H7 (cell line): ENCODE measurements at regions not wholly inside any gene's neighbourhood (a gene's known extent, or its start where the extent isn't known, plus 50 kb on each side); places are given as distances from the start of the nearest gene placed in this dataset.
"Not testable (repeated sequence)": the region's sequence is repeated elsewhere in the genome, so short reads cannot be mapped to it uniquely, and the experiment has no call there.

Source experiments
- DNase-seq: peaks from one replicate; pipeline ENCODE4 v3.0.0; 2012
- H3K27me3 ChIP-seq: 2 replicates; pipeline ENCODE4 v1.6.0; 2011; ENCODE audit warnings: mild to moderate bottlenecking, low read length; ENCODE audit not compliant: control insufficient read depth, insufficient read depth
- H3K36me3 ChIP-seq: replicated peaks from 2 replicates; pipeline ENCODE4 v1.5.1; 2011; ENCODE audit warnings: low read length; ENCODE audit not compliant: control insufficient read depth, insufficient read depth
- H3K4me3 ChIP-seq: 2 replicates; pipeline ENCODE4 v1.5.1; 2011; ENCODE audit warnings: low read depth, mild to moderate bottlenecking, control low read depth, low read length, moderate library complexity; ENCODE audit not compliant: insufficient read depth

DNA sequence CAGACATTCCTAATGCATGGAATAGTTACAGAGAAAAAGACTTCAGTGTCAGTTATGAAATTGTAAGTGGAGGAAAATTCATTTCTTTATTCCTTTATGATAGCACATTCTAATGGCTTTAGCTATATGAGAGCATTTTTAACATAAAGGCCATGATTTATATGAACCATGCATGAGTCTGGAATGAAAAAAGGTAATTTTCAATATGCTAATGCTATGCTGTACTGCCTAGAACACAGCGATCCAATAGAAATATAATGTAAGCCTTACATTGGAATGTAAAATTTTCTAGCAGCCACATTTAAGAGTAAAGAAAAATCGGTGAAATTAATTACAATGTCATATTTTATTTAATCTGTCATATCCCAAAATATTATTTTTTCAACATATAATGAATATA, 932.0 kb downstream of the C4orf33 start:
- Histone ChIP-seq H3K36me3 (no peaks in the 10 kb centered on the region), H3K27me3 (no peaks in the 10 kb centered on the region), H3K4me3 (no peak overlapping the region)
- no peak for DNase-seq

DNA sequence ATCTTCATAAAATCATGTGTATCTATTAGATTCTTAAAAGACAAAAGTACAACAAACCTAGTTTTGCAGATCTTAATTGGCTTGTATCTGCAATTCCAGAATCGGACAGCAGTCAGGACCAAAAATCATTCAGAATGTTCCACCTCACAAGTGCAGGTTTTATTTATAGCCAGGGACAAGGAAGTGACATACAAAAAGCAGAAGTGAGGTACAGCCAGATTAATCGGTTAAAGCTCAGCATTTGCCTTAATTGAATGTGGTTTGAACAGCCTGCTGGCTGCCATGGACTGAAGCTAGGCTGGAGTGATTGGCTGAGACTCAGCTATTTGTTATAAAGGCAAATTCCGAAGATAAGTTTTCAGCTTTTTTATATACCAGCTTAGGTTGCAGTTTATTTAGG, 932.6 kb downstream of the C4orf33 start:
- no peak overlapping the region for H3K4me3 ChIP-seq
- no peaks in the 10 kb centered on the region for H3K36me3 ChIP-seq
- H3K27me3 ChIP-seq = no peaks in the 10 kb centered on the region
- no peak for DNase-seq

DNA sequence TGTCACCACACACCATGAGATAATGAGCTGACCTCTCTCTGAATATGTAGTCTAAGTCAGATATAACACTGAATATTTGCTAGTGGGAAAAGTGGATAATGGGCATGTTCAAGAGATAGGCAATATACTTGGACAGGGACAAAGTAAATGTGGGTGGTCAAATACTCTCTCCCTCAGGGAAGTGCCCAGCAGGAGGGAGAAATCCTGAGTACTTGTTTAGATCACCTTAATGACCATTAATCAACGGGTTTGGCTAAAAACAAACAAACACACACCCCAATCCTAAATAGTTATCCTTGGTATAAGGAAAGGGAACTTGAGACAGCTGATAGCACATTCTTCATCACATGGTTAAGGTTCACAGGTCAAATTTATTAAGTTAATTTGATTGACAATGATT, 933.5 kb downstream of the C4orf33 start:
- Histone ChIP-seq H3K36me3 (no peaks in the 10 kb centered on the region), H3K27me3 (no peaks in the 10 kb centered on the region), H3K4me3 (no peak overlapping the region)
- DNase-seq = no peak

DNA sequence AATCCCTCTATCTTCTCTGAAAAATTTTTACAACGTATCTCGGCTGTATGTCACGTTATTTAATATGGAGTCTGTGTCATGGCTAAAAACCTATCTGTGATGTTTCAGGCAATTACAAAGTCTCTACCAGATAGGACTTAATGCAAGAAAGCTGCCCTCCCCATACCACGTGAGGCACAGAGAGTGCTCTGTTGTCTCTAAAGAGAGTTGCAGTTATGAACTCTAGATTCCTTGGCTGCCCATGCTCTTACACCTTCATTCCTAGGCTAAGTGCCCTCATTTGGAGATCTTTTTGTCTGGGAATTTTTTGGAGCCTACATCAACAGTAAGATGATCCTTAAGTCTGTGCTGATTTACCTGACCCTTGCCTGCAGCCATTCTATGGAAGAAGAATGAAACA, 935.9 kb downstream of the C4orf33 start:
- H3K27me3 ChIP-seq = no peaks in the 10 kb centered on the region
- no peaks in the 10 kb centered on the region for H3K36me3 ChIP-seq
- no peak for DNase-seq
- no peak overlapping the region for H3K4me3 ChIP-seq

DNA sequence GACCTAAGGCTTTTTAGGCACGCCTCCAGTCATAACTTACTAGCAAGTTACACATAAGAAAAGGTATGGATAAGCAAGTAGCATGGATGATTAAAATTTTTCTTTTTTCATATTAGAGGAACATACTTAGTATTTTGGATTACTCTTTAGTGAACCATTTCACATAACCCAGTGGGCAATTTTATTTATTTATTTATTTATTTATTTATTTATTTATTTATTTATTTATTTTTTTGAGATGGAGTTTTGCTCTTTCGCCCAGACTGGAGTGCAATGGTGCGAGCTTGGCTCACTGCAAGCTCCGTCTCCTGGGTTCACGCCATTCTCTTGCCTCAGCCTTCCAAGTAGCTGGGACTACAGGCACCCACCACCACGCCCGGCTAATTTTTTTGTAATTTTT, 937.7 kb downstream of the C4orf33 start:
- H3K4me3 ChIP-seq, DNase-seq, H3K27me3 ChIP-seq, H3K36me3 ChIP-seq: not testable (repeated sequence)

DNA sequence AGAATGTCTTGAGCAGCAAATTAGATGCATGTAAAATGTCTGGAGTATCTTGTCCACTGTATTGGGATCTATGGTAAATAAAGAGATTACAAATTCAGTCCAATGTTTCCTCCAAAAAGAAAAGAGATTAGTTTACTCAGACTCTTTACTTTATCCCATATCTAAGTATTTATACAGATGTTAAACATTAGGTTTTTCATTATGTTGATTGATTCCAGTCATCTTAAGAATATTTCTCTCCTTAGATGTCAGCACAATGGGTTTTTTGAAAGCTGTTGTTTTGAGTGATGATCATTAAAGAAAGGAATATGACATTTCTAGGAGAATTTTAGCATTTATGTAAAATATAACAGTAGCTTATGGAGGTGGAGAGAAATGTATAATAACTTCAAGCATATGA, 938.9 kb downstream of the C4orf33 start:
- no peak for DNase-seq
- Histone ChIP-seq H3K4me3 (no peak overlapping the region), H3K27me3 (no peaks in the 10 kb centered on the region)

DNA sequence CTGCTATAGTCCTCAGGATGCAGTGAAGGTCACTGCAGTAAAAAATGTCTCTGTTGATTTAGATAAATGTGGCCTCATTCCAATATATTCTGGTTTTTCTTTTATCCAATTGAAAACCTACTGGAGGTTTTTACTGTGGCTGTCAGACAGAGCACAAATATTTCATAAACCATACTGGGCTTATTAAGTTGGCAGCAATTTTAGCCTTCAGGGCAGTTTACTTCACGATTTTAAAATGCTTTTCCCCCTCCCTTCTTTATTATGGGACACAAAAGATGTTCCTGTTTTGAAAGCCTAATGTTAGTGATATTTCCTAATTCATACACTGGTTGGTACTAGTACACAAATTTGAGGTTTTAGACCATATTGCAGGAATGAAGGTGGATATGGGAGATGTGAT, 939.4 kb downstream of the C4orf33 start:
- Histone ChIP-seq H3K36me3 (no peaks in the 10 kb centered on the region), H3K4me3 (no peak overlapping the region), H3K27me3 (no peaks in the 10 kb centered on the region)
- no peak for DNase-seq

More for the DNA sequence above, 938.9 kb downstream of the C4orf33 start:
- H3K36me3 ChIP-seq = no peaks in the 10 kb centered on the region

DNA sequence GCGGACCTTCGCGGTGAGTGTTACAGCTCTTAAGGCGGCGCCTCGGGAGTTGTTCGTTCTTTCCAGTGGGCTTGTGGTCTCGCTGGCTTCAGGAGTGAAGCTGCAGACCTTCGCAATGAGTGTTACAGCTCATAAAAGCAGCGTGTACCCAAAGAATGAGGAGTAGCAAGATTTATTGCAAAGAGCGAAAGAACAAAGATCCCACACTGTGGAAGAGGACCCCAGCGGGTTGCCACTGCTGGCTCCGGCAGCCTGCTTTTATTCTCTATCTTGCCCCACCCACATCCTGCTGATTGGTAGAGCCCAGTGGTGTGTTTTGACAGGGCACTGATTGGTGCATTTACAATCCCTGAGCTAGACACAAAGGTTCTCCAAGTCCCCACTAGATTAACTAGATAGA, 941.9 kb downstream of the C4orf33 start:
- DNase-seq, H3K4me3 ChIP-seq, H3K36me3 ChIP-seq, H3K27me3 ChIP-seq: not testable (repeated sequence)

DNA sequence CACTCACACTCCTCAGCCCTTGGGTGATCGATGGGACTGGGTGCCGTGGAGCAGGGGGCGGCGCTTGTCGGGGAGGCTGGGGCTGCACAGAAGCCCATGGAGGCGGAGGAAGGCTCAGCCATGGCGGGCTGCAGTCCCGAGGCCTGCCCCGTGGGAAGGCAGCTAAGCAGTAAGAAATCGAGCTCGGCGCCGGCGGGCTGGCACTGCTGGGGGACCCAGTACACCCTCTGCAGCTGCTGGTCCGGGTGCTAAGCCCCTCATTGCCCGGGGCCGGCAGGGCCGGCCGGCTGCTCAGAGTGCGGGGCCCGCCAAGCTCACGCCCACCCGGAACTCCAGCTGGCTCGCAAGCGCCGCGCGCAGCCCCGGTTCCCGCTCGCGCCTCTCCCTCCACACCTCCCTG, 942.6 kb downstream of the C4orf33 start:
- not testable (repeated sequence) for H3K27me3 ChIP-seq, H3K4me3 ChIP-seq, DNase-seq, H3K36me3 ChIP-seq

DNA sequence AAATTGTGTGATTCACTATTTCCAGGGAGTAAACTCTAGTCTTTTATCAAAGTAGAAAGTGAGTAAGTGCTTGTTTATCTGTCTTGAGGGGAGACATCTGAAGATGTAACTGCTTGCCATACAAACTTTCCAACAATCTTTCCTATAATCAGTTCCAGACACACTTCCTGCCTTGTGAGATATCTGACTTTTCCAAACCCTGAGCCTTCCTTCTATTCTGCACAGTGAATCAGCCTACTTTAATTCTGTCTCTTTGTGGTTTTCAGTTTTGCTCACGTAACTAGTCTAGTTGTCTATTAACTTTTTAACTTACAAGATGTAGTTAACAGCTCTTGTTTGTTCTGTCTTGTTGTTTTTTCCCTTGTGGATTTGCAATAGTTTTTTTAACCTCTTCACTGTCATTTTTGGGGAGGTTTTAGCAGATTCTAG, 947.8 kb downstream of the C4orf33 start:
- H3K36me3 ChIP-seq = no peaks in the 10 kb centered on the region
- no peak overlapping the region for H3K4me3 ChIP-seq
- no peaks in the 10 kb centered on the region for H3K27me3 ChIP-seq
- no peak for DNase-seq

DNA sequence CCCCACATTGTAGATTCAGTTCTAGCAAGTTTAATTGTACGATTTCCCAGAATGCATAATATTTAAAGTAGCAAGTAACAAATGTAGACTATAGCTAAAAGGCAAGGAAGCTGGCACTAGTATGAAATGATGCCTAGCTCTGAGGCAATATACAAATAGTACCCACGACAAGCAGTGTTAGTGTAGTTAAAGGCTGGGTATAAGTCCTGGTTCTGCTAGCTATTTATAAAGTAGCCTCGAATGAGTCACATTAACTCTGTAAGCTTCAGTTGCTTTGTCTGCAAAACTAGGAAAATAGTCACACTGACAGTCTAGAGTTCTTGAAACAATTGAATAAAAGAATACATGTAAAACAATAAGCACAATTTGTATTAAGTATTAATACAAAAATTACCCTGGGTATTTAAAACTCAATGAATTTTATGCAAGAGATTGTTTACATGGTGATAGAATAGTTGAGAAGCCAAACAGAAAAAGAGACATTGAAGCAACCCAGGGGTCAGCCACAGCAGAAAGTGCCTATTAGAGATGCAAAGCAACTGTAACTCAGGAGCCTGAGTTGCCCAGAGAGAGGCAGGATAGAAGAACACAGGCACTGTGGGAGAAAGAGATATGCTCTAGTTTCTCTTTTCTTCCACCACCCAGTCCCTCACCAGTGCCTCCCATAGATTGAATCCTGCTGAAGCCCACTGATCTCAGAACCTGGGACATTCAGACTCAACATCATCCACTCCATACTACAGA, 949.0 kb downstream of the C4orf33 start:
- DNase-seq = peak; percentile 32
- no peaks in the 10 kb centered on the region for H3K27me3 ChIP-seq
- H3K36me3 ChIP-seq = no peaks in the 10 kb centered on the region
- H3K4me3 ChIP-seq = no peak overlapping the region

DNA sequence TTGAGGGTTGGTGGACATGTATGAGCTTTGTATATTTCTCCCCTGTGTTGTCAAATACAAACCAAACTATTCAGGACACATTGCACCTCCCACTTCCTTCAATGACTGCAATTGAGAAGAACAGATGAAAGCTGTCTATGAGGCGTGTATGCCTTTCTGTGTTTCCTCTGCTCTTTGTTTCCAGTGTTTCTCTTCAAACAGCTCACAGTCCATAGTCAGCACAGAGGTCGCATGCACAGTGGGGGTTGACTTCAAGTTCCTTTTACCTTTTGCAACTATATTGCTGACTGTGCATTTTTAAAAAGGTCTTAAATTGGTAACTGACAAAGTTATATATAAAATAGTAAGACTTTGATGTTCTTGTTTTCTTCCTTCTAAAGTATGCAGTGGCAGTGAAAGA, 957.8 kb downstream of the C4orf33 start:
- no peak for DNase-seq
- H3K4me3 ChIP-seq = no peak overlapping the region
- no peaks in the 10 kb centered on the region for H3K36me3 ChIP-seq
- no peaks in the 10 kb centered on the region for H3K27me3 ChIP-seq

DNA sequence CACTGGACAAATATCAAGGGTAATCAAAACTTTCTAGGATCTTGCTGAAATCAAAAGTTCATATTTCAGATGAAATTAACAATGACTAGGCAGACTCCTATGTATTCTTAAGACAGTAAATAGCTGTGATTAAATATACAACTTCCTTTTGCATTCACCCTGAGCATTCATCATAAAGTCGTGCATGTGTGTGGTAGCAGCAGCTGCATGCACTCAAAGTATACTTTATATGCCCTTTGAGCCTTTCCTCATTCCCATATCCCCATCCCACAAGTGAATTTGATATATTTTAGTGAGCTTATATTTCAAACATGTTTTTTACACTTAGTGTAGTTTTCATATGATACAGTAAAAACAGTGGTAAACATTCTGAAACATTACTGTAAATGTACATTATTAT, 959.0 kb downstream of the C4orf33 start:
- DNase-seq = no peak
- Histone ChIP-seq H3K27me3 (no peaks in the 10 kb centered on the region), H3K4me3 (no peak overlapping the region), H3K36me3 (no peaks in the 10 kb centered on the region)

DNA sequence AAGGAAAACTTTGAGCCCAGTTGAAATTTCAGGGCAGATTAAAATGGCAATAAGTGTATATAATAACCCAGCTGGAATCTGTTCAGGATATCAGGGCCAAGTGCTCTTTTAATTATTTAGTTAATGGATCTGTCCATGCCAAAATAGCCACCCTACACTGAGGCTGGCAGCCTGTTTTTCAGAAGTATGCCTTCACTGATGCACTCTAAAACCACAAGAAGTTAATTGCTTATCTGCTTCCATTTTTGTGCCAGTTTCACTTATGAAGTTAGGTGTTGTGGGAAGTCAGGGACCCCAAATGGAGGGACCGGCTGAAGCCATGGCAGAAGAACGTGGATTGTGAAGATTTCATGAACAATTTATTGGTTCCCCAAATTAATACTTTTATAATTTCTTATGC, 960.3 kb downstream of the C4orf33 start:
- no peak for DNase-seq

DNA sequence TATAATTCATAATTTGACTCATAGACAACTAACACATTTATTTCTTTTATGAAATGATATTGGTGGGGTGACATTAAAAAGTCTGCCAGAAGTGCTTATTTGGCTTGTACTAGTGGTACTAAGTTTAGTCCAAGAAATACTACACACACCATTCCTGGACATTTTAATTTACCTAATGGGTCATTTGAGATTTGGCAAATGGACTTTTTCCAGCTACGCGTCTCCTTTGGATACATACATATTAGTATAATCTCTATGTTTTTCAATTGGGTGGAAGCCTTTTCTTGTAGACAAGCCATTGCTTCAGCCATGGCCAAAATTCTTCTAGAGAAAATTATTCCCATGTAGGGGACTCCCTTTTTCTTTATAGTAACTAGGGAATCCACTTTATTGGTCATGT, 968.5 kb downstream of the C4orf33 start:
- no peak for DNase-seq
- Histone ChIP-seq H3K36me3 (no peaks in the 10 kb centered on the region), H3K27me3 (no peaks in the 10 kb centered on the region), H3K4me3 (no peak overlapping the region)

More for the DNA sequence above, 960.3 kb downstream of the C4orf33 start:
- no peaks in the 10 kb centered on the region for H3K27me3 ChIP-seq
- H3K4me3 ChIP-seq = no peak overlapping the region
- no peaks in the 10 kb centered on the region for H3K36me3 ChIP-seq

DNA sequence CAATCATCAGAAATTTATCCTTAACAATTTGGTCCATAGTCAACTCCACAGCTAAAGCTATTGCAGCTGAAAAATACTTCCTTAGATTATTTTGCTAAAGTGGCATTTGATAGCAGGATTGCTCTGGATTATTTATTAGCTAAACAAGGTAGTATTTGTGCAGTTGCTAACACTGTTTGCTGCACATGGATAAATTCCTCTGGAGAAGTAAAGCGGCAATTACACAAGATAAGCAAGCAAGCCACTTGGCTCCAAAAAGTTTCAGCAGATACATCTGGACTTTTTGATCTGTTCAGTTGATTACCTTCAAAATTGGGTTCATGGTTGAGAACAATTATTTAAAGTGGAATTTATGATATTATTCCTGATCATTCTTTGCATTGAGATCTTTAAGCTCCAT, 971.5 kb downstream of the C4orf33 start:
- no peaks in the 10 kb centered on the region for H3K36me3 ChIP-seq
- H3K27me3 ChIP-seq = no peaks in the 10 kb centered on the region
- no peak for DNase-seq
- H3K4me3 ChIP-seq = no peak overlapping the region
